ENCODE measurements at regions not wholly inside any gene's neighbourhood (a gene's known extent, or its start where the extent isn't known, plus 50 kb on each side); places are given as distances from the start of the nearest gene placed in this dataset.

GRCh38 chr2:128973566-128973965 lies 654.9 kb upstream of the HS6ST1 start:
- TF ChIP-seq EZH2 (IDR thresholded peaks at IDR 0.05; ENCODE audit: borderline replicate concordance) (no peak), CTCF (IDR thresholded peaks at IDR 0.05; ENCODE audit: poor library complexity) (no peak), EZH2phosphoT487 (IDR thresholded peaks at IDR 0.05; ENCODE audit: low read depth, severe bottlenecking, unreplicated experiment) (no peak)
